ENCODE measurements at regions not wholly inside any gene's neighbourhood (a gene's known extent, or its start where the extent isn't known, plus 50 kb on each side); places are given as distances from the start of the nearest gene placed in this dataset.

DNA sequence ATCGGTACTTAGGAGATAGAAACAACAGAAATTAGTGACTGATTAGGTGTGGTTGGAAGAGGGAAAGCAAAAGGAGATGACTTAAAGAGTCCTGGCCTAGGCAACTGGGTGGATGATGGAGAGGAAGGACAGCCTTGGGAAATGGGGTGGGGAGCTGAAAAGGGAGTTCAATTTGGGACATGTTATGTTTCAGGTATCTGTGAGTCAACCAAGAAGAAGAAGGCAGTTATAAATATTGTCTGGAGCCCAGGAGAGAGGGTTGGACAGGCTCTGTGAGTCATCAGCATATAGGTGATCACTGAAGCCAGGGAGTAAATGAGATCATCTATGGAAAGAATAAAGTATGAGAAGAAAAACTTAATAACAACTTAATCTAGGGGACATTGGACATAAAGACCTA, 357.7 kb downstream of the NPR3 start:
- no peaks in the 10 kb centered on the region for H3K4me1 ChIP-seq (ENCODE audit: control insufficient read depth, extremely low read depth, insufficient read depth, low read length)
- FAIRE-seq (no peak), DNase-seq (ENCODE audit: low read depth, low spot score) (no peak)
- intact Hi-C loops (cut with micrococcal nuclease): no loop called here
- H3K79me2 ChIP-seq (ENCODE audit: control insufficient read depth, insufficient read depth, low read length): no peaks in the 10 kb centered on the region
- H2AFZ ChIP-seq (ENCODE audit: low read depth, low read length): no peak overlapping the region
- TF ChIP-seq, protein P1, sequence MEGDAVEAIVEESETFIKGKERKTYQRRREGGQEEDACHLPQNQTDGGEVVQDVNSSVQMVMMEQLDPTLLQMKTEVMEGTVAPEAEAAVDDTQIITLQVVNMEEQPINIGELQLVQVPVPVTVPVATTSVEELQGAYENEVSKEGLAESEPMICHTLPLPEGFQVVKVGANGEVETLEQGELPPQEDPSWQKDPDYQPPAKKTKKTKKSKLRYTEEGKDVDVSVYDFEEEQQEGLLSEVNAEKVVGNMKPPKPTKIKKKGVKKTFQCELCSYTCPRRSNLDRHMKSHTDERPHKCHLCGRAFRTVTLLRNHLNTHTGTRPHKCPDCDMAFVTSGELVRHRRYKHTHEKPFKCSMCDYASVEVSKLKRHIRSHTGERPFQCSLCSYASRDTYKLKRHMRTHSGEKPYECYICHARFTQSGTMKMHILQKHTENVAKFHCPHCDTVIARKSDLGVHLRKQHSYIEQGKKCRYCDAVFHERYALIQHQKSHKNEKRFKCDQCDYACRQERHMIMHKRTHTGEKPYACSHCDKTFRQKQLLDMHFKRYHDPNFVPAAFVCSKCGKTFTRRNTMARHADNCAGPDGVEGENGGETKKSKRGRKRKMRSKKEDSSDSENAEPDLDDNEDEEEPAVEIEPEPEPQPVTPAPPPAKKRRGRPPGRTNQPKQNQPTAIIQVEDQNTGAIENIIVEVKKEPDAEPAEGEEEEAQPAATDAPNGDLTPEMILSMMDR (IDR thresholded peaks at IDR 0.05; ENCODE audit: extremely low read depth in 1 of 2, insufficient read depth in 1 of 2, low read depth in 1 of 2, low read length in 2 of 2): no peak
- TF ChIP-seq POLR2A (IDR thresholded peaks at IDR 0.05; ENCODE audit: low read depth, low read length) (no peak), GATA2 (IDR thresholded peaks at IDR 0.05; ENCODE audit: insufficient read depth, insufficient read length, low read depth, low read length) (no peak), MYC (IDR thresholded peaks at IDR 0.05; ENCODE audit: low read depth, low read length) (no peak), FOS (IDR thresholded peaks at IDR 0.05; ENCODE audit: borderline replicate concordance, insufficient read depth, low read length) (no peak), EZH2 (IDR thresholded peaks at IDR 0.05; ENCODE audit: borderline replicate concordance, low read depth, low read length, severe bottlenecking) (no peak), JUN (IDR thresholded peaks at IDR 0.05; ENCODE audit: borderline replicate concordance, insufficient read depth, insufficient read length, low read depth) (no peak), POLR2AphosphoS5 (IDR thresholded peaks at IDR 0.05; ENCODE audit: insufficient read depth, low read depth, low read length) (no peak)
- TF ChIP-seq, protein P2, sequence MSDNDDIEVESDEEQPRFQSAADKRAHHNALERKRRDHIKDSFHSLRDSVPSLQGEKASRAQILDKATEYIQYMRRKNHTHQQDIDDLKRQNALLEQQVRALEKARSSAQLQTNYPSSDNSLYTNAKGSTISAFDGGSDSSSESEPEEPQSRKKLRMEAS (IDR thresholded peaks at IDR 0.05; ENCODE audit: insufficient read depth, insufficient read length): no peak
- H3K27ac ChIP-seq (ENCODE audit: insufficient read depth, low read depth, low read length): no peak overlapping the region
- H3K9me3 ChIP-seq (replicated peaks; ENCODE audit: control insufficient read depth, insufficient read depth, low read length): no peaks in the 10 kb centered on the region
- no peaks in the 10 kb centered on the region for H3K27me3 ChIP-seq (ENCODE audit: control insufficient read depth in 2 of 2, insufficient read depth in 2 of 2, low read length in 2 of 2)
- no peaks in the 10 kb centered on the region for H3K9me1 ChIP-seq (replicated peaks; ENCODE audit: control insufficient read depth, extremely low read depth, insufficient read depth, low read length)
- H3K36me3 ChIP-seq (ENCODE audit: control insufficient read depth in 2 of 2, extremely low read depth in 1 of 2, insufficient read depth in 2 of 2, low read length in 2 of 2): no peaks in the 10 kb centered on the region
- H3K9ac ChIP-seq (replicated peaks; ENCODE audit: extremely low read depth, insufficient read depth, low read length): no peak overlapping the region
- ChIA-PET POLR2A (no interaction called here), CTCF (no interaction called here)
- BruUV-seq (replicated peaks): no TSS peak
- H4K20me1 ChIP-seq (replicated peaks; ENCODE audit: control insufficient read depth, extremely low read depth, insufficient read depth, low read length): no peaks in the 10 kb centered on the region
- no peak overlapping the region for H3K4me3 ChIP-seq (replicated peaks in 1 of 3; ENCODE audit: insufficient read depth in 1 of 3, low read depth in 1 of 3, low read length in 3 of 3)
- H3K4me2 ChIP-seq (ENCODE audit: insufficient read depth, low read length): no peak overlapping the region
- dilution Hi-C loops (cut with MboI; ENCODE audit: extremely low pct_ligation_motif_present, low sequenced_read_pairs): no loop called here

All from endothelial cell of umbilical vein (primary cell).